Stimulated activated naive CD8-positive, alpha-beta T cell treated with anti-CD3 and anti-CD28 coated beads, Interleukin-15, Interleukin-2, amounts not matched to agents 100 U/mL and 50 U/mL, for 24 hours (primary cell): ENCODE measurements at regions not wholly inside any gene's neighbourhood (a gene's known extent, or its start where the extent isn't known, plus 50 kb on each side); places are given as distances from the start of the nearest gene placed in this dataset.

ENCODE experiments used
- ATAC-seq: fragments of 150-1000 bp; cut with Tn5 transposase; one replicate; pipeline ENCODE4 v1.10.0; 2021
- DNase-seq: peaks from one replicate; pipeline ENCODE4 v3.0.0; 2021

GRCh38 chr6:147035886-147036285 lies 168.3 kb upstream of the STXBP5 start:
- ATAC-seq, result no peak
- DNase-seq, result no peak

GRCh38 chr6:147037881-147038280 lies 166.3 kb upstream of the STXBP5 start:
- no peak for ATAC-seq
- DNase-seq, result no peak

- no peak for DNase-seq
- ATAC-seq, result no peak
These were observed 163.9 kb upstream of the STXBP5 start for GRCh38 chr6:147040121-147040910.

- ATAC-seq (no peak), DNase-seq (no peak)
These were observed 161.5 kb upstream of the STXBP5 start for GRCh38 chr6:147042679-147043078.

- no peak for ATAC-seq
- DNase-seq, result no peak
These were observed 160.2 kb upstream of the STXBP5 start for GRCh38 chr6:147043994-147044477.

- ATAC-seq (no peak), DNase-seq (no peak)
These were observed 157.9 kb upstream of the STXBP5 start for GRCh38 chr6:147046141-147046877.

GRCh38 chr6:147048930-147049329 lies 155.3 kb upstream of the STXBP5 start:
- ATAC-seq, result peak; percentile 40
- DNase-seq, result no peak

- ATAC-seq (no peak), DNase-seq (no peak)
These were observed 150.8 kb upstream of the STXBP5 start for GRCh38 chr6:147053311-147053921.

GRCh38 chr6:147054158-147054557 lies 150.1 kb upstream of the STXBP5 start:
- DNase-seq, result no peak
- ATAC-seq, result no peak

GRCh38 chr6:147054871-147055270 lies 149.3 kb upstream of the STXBP5 start:
- DNase-seq (no peak), ATAC-seq (no peak)

- DNase-seq (peak; percentile 4), ATAC-seq (peak; percentile 84)
These were observed 148.3 kb upstream of the STXBP5 start for GRCh38 chr6:147055821-147056392.

- DNase-seq, result no peak
These were observed 147.0 kb upstream of the STXBP5 start for GRCh38 chr6:147057188-147057587.

GRCh38 chr6:147057705-147058342 lies 146.4 kb upstream of the STXBP5 start:
- ATAC-seq (no peak), DNase-seq (no peak)

More at GRCh38 chr6:147057188-147057587, 147.0 kb upstream of the STXBP5 start:
- ATAC-seq, result no peak

GRCh38 chr6:147058786-147059385 lies 145.3 kb upstream of the STXBP5 start:
- DNase-seq, result no peak
- no peak for ATAC-seq

- DNase-seq (no peak), ATAC-seq (no peak)
These were observed 143.6 kb upstream of the STXBP5 start for GRCh38 chr6:147060636-147061035.

- ATAC-seq, result no peak
- no peak for DNase-seq
These were observed 143.0 kb upstream of the STXBP5 start for GRCh38 chr6:147061252-147061651.

GRCh38 chr6:147063469-147064031 lies 140.7 kb upstream of the STXBP5 start:
- ATAC-seq (no peak), DNase-seq (no peak)

GRCh38 chr6:147065786-147066185 lies 138.4 kb upstream of the STXBP5 start:
- no peak for ATAC-seq
- DNase-seq, result no peak

GRCh38 chr6:147067184-147067583 lies 137.0 kb upstream of the STXBP5 start:
- no peak for DNase-seq
- no peak for ATAC-seq

- ATAC-seq (no peak), DNase-seq (no peak)
These were observed 132.4 kb upstream of the STXBP5 start for GRCh38 chr6:147071776-147072175.

- ATAC-seq (no peak), DNase-seq (no peak)
These were observed 128.8 kb upstream of the STXBP5 start for GRCh38 chr6:147075381-147075780.
